Endothelial cell of umbilical vein (primary cell): ENCODE measurements at regions not wholly inside any gene's neighbourhood (a gene's known extent, or its start where the extent isn't known, plus 50 kb on each side); places are given as distances from the start of the nearest gene placed in this dataset.

Experiments used
- BruUV-seq: library from RNA; stranded (reverse); fragments of 400-500 nt; replicated peaks from 2 replicates; lab custom pipeline; 2021; lab: Mats Ljungman, UMichigan
- CTCF ChIA-PET: fragments of 300-600, 350-600 bp; sonication (Branson Sonifier 250); formaldehyde crosslinking; loops from one replicate; lab custom pipeline; 2021; ENCODE audit warnings: antibody characterized with exemption, inconsistent platforms; lab: Charles Lee
- POLR2A ChIA-PET: fragments of 300-600, 350-600 bp; sonication (Branson Sonifier 250); formaldehyde crosslinking; loops from one replicate; lab custom pipeline; 2021; ENCODE audit warnings: antibody characterized with exemption, inconsistent platforms; lab: Charles Lee
- DNase-seq: peaks from one replicate; pipeline ENCODE4 v3.0.0-alpha.2; 2011; ENCODE audit warnings: low read depth, low spot score
- FAIRE-seq: peaks from 2 replicates; lab custom pipeline; 2011; peaks lifted over from hg19 to GRCh38; lab: Jason Lieb, UNC
- H2AFZ ChIP-seq: 2 replicates; pipeline ENCODE4 v1.6.0; 2012; ENCODE audit warnings: low read depth, low read length, control low read depth, inconsistent platforms
- H3K27ac ChIP-seq: 2 replicates; pipeline ENCODE4 v1.5.1; 2011; ENCODE audit warnings: low read depth, mild to moderate bottlenecking, control low read depth, low read length, moderate library complexity; ENCODE audit not compliant: insufficient read depth
- H3K27me3 ChIP-seq, 2 experiments: 2 replicates each; pipeline versions ENCODE4 v1.6.0 to v1.6.1; 2011; ENCODE audit warnings: low read length in 2 of 2, mixed read lengths in 1 of 2; ENCODE audit not compliant: control insufficient read depth in 2 of 2, insufficient read depth in 2 of 2
- H3K36me3 ChIP-seq, 2 experiments: 2 replicates in 1 of 2; 3 replicates in 1 of 2; pipeline ENCODE4 v1.5.1; 2011; ENCODE audit warnings: low read length in 2 of 2, mild to moderate bottlenecking in 1 of 2, moderate library complexity in 1 of 2; ENCODE audit not compliant: control insufficient read depth in 2 of 2, insufficient read depth in 2 of 2; ENCODE audit errors: extremely low read depth in 1 of 2
- H3K4me1 ChIP-seq: 3 replicates; pipeline ENCODE4 v1.5.1; 2011; ENCODE audit warnings: mild to moderate bottlenecking, low read length; ENCODE audit not compliant: control insufficient read depth, insufficient read depth; ENCODE audit errors: extremely low read depth
- H3K4me2 ChIP-seq: 2 replicates; pipeline ENCODE4 v1.6.1; 2011; ENCODE audit warnings: low read length, control low read depth, mixed read lengths; ENCODE audit not compliant: insufficient read depth
- H3K4me3 ChIP-seq, 3 experiments: fragments of 200-600 bp in 1 of 3; sonication (generic), shearing (Covaris generic) in 1 of 3; replicated peaks in 1 of 3; 2 replicates each; pipeline ENCODE4 v1.5.1; 2011 to 2016; ENCODE audit warnings: control low read depth in 3 of 3, low read length in 3 of 3, mild to moderate bottlenecking in 2 of 3, inconsistent platforms in 1 of 3, low read depth in 1 of 3, moderate library complexity in 1 of 3; ENCODE audit not compliant: insufficient read depth in 1 of 3
- H3K79me2 ChIP-seq: 2 replicates; pipeline ENCODE4 v1.6.0; 2012; ENCODE audit warnings: low read length, inconsistent platforms; ENCODE audit not compliant: control insufficient read depth, insufficient read depth
- H3K9ac ChIP-seq: replicated peaks from 2 replicates; pipeline ENCODE3; 2011; ENCODE audit warnings: low read length, control low read depth; ENCODE audit not compliant: insufficient read depth; ENCODE audit errors: extremely low read depth
- H3K9me1 ChIP-seq: replicated peaks from 3 replicates; pipeline ENCODE4 v1.6.0; 2011; ENCODE audit warnings: mild to moderate bottlenecking, low read length; ENCODE audit not compliant: control insufficient read depth, insufficient read depth; ENCODE audit errors: extremely low read depth
- H3K9me3 ChIP-seq: replicated peaks from 2 replicates; pipeline ENCODE4 v1.5.1; 2012; ENCODE audit warnings: low read length, inconsistent platforms; ENCODE audit not compliant: control insufficient read depth, insufficient read depth
- H4K20me1 ChIP-seq: replicated peaks from 2 replicates; pipeline ENCODE3; 2011; ENCODE audit warnings: mild to moderate bottlenecking, low read length; ENCODE audit not compliant: control insufficient read depth, insufficient read depth; ENCODE audit errors: extremely low read depth
- CTCF ChIP-seq, 2 donors: IDR thresholded peaks; 1 replicate in 1 of 2; 2 replicates in 1 of 2; pipeline ENCODE4 v1.5.1; 2011; ENCODE audit warnings: low read length in 2 of 2, mild to moderate bottlenecking in 2 of 2, moderate library complexity in 2 of 2, control low read depth in 1 of 2, inconsistent platforms in 1 of 2, low read depth in 1 of 2; ENCODE audit not compliant: insufficient read depth in 1 of 2; ENCODE audit errors: extremely low read depth in 1 of 2
- EZH2 ChIP-seq: IDR thresholded peaks from 2 replicates; pipeline ENCODE4 v1.6.1; 2012; ENCODE audit warnings: borderline replicate concordance, low read depth, mild to moderate bottlenecking, moderate library complexity, low read length, inconsistent platforms; ENCODE audit not compliant: severe bottlenecking
- FOS ChIP-seq: IDR thresholded peaks from 2 replicates; pipeline ENCODE4 v1.6.1; 2011; ENCODE audit warnings: mild to moderate bottlenecking, low read length, moderate library complexity, borderline replicate concordance; ENCODE audit not compliant: insufficient read depth
- GATA2 ChIP-seq: IDR thresholded peaks from 2 replicates; pipeline ENCODE4 v1.7.0; 2011; ENCODE audit warnings: low read depth, mild to moderate bottlenecking, moderate library complexity, mixed read lengths, low read length; ENCODE audit not compliant: insufficient read length, insufficient read depth
- JUN ChIP-seq: IDR thresholded peaks from 2 replicates; pipeline ENCODE4 v1.6.1; 2011; ENCODE audit warnings: borderline replicate concordance, low read depth; ENCODE audit not compliant: insufficient read length, insufficient read depth
- MAX ChIP-seq: IDR thresholded peaks from 2 replicates; pipeline ENCODE4 v1.6.1; 2011; ENCODE audit not compliant: insufficient read depth, insufficient read length
- MYC ChIP-seq: IDR thresholded peaks from one replicate; pipeline ENCODE4 v1.6.1; 2011; ENCODE audit warnings: mild to moderate bottlenecking, low read depth, low read length
- POLR2A ChIP-seq: IDR thresholded peaks from 2 replicates; pipeline ENCODE4 v1.6.1; 2012; ENCODE audit warnings: low read depth, mild to moderate bottlenecking, control low read depth, low read length
- POLR2AphosphoS5 ChIP-seq: IDR thresholded peaks from 2 replicates; pipeline ENCODE4 v1.6.1; 2012; ENCODE audit warnings: low read depth, mild to moderate bottlenecking, control low read depth, low read length, moderate library complexity; ENCODE audit not compliant: insufficient read depth
- dilution Hi-C: fragments of 300-500 bp; cut with MboI; formaldehyde crosslinking; loops from one replicate; pipeline ENCODE4 v1.15.0; 2019; ENCODE audit warnings: low sequenced_read_pairs; ENCODE audit not compliant: extremely low pct_ligation_motif_present
- intact Hi-C: fragments of 100-400 bp; cut with micrococcal nuclease; formaldehyde crosslinking; loops from one replicate; pipeline ENCODE4 v1.10.0; 2022

- FAIRE-seq (peak; percentile 40), DNase-seq (no peak)
- dilution Hi-C loops, result no loop called here
- Histone ChIP-seq H3K4me2 (no peak overlapping the region), H3K4me3 (no peak overlapping the region), H3K4me1 (no peaks in the 10 kb centered on the region), H4K20me1 (no peaks in the 10 kb centered on the region), H3K9ac (no peak overlapping the region), H2AFZ (no peak overlapping the region), H3K27ac (no peak overlapping the region), H3K27me3 (no peaks in the 10 kb centered on the region), H3K79me2 (no peaks in the 10 kb centered on the region), H3K9me3 (no peaks in the 10 kb centered on the region), H3K36me3 (no peaks in the 10 kb centered on the region), H3K9me1 (no peaks in the 10 kb centered on the region)
- ChIA-PET CTCF (no interaction called here), POLR2A (no interaction called here)
- TF ChIP-seq EZH2 (no peak), POLR2A (no peak), MYC (no peak), CTCF (IDR thresholded peaks at IDR 0.05; ENCODE audit: extremely low read depth in 1 of 2, insufficient read depth in 1 of 2, low read depth in 1 of 2, low read length in 2 of 2) (no peak), JUN (no peak), MAX (no peak), FOS (no peak), POLR2AphosphoS5 (no peak), GATA2 (no peak)
- intact Hi-C loops, result no loop called here
- BruUV-seq, result no TSS peak
These were observed 284.4 kb upstream of the FGF16 start for GRCh38 chrX:77162777-77163176.
